Skin of body (tissue), 1 donor: ENCODE measurements at regions not wholly inside any gene's neighbourhood (a gene's known extent, or its start where the extent isn't known, plus 50 kb on each side); places are given as distances from the start of the nearest gene placed in this dataset.

ENCODE experiments used
- DNase-seq: peaks from one replicate; lab custom pipeline; 2025; lab: John Stamatoyannopoulos, UW

GRCh38 chr9:99523838-99524237 lies 297.8 kb upstream of the NR4A3 start:
- no peak for DNase-seq

- DNase-seq, result no peak
These were observed 290.4 kb upstream of the NR4A3 start for GRCh38 chr9:99531313-99531712.

GRCh38 chr9:99533421-99533820 lies 288.3 kb upstream of the NR4A3 start:
- DNase-seq, result no peak

- DNase-seq, result no peak
These were observed 283.7 kb upstream of the NR4A3 start for GRCh38 chr9:99537996-99538395.

GRCh38 chr9:99544526-99544925 lies 277.2 kb upstream of the NR4A3 start:
- DNase-seq, result no peak

GRCh38 chr9:99549441-99549840 lies 272.2 kb upstream of the NR4A3 start:
- no peak for DNase-seq

GRCh38 chr9:99555792-99556191 lies 265.9 kb upstream of the NR4A3 start:
- no peak for DNase-seq

- DNase-seq, result no peak
These were observed 264.7 kb upstream of the NR4A3 start for GRCh38 chr9:99556998-99557397.

- no peak for DNase-seq
These were observed 263.9 kb upstream of the NR4A3 start for GRCh38 chr9:99557816-99558215.

GRCh38 chr9:99559776-99560175 lies 261.9 kb upstream of the NR4A3 start:
- no peak for DNase-seq

GRCh38 chr9:99560561-99560960 lies 261.1 kb upstream of the NR4A3 start:
- no peak for DNase-seq

- DNase-seq, result no peak
These were observed 260.2 kb upstream of the NR4A3 start for GRCh38 chr9:99561509-99561917.

GRCh38 chr9:99561961-99562565 lies 259.6 kb upstream of the NR4A3 start:
- DNase-seq, result no peak

- no peak for DNase-seq
These were observed 258.3 kb upstream of the NR4A3 start for GRCh38 chr9:99563364-99563763.

GRCh38 chr9:99565203-99565602 lies 256.5 kb upstream of the NR4A3 start:
- no peak for DNase-seq

- no peak for DNase-seq
These were observed 254.2 kb upstream of the NR4A3 start for GRCh38 chr9:99567436-99567835.

GRCh38 chr9:99569840-99570239 lies 251.8 kb upstream of the NR4A3 start:
- DNase-seq, result no peak

GRCh38 chr9:99572567-99572966 lies 249.1 kb upstream of the NR4A3 start:
- DNase-seq, result no peak

- DNase-seq, result peak; percentile 45
These were observed 248.6 kb upstream of the NR4A3 start for GRCh38 chr9:99573085-99573484.

GRCh38 chr9:99573886-99574285 lies 247.8 kb upstream of the NR4A3 start:
- DNase-seq, result no peak

GRCh38 chr9:99576002-99576401 lies 245.7 kb upstream of the NR4A3 start:
- no peak for DNase-seq

- no peak for DNase-seq
These were observed 244.8 kb upstream of the NR4A3 start for GRCh38 chr9:99576876-99577275.

- no peak for DNase-seq
These were observed 244.3 kb upstream of the NR4A3 start for GRCh38 chr9:99577351-99577750.

- DNase-seq, result no peak
These were observed 243.0 kb upstream of the NR4A3 start for GRCh38 chr9:99578666-99579065.
